Ishikawa (cell line): ENCODE measurements at regions not wholly inside any gene's neighbourhood (a gene's known extent, or its start where the extent isn't known, plus 50 kb on each side); places are given as distances from the start of the nearest gene placed in this dataset.

Source experiments
- CEBPB ChIP-seq: IDR thresholded peaks from 2 replicates; pipeline ENCODE4 v1.6.1; 2012
- CREB1 ChIP-seq: IDR thresholded peaks from 2 replicates; pipeline ENCODE4 v1.6.1; 2012; ENCODE audit warnings: low read depth
- EGR1 ChIP-seq: IDR thresholded peaks from 2 replicates; pipeline ENCODE4 v1.6.1; 2012
- EP300 ChIP-seq: IDR thresholded peaks from 2 replicates; pipeline ENCODE4 v1.6.1; 2012; ENCODE audit warnings: borderline replicate concordance
- FOXM1 ChIP-seq: IDR thresholded peaks from 2 replicates; pipeline ENCODE4 v1.6.1; 2012; ENCODE audit warnings: low read depth, borderline replicate concordance
- MAX ChIP-seq: IDR thresholded peaks from 2 replicates; pipeline ENCODE4 v1.6.1; 2012
- RAD21 ChIP-seq: IDR thresholded peaks from 2 replicates; pipeline ENCODE4 v1.6.1; 2012; ENCODE audit warnings: low read depth
- REST ChIP-seq: IDR thresholded peaks from 2 replicates; pipeline ENCODE4 v1.6.1; 2012; ENCODE audit warnings: low read depth, mild to moderate bottlenecking
- TAF1 ChIP-seq: IDR thresholded peaks from 2 replicates; pipeline ENCODE4 v1.6.1; 2012; ENCODE audit warnings: low read depth, mild to moderate bottlenecking
- TCF12 ChIP-seq: IDR thresholded peaks from 2 replicates; pipeline ENCODE4 v1.6.1; 2012; ENCODE audit warnings: low read depth
- TEAD4 ChIP-seq: IDR thresholded peaks from 2 replicates; pipeline ENCODE4 v1.6.1; 2012
- USF1 ChIP-seq: IDR thresholded peaks from 2 replicates; pipeline ENCODE4 v1.6.1; 2012
- YY1 ChIP-seq: IDR thresholded peaks from 2 replicates; pipeline ENCODE4 v1.6.1; 2012; ENCODE audit warnings: low read depth

- TF ChIP-seq EP300 (no peak), TEAD4 (no peak), YY1 (no peak), CREB1 (no peak), CEBPB (no peak)
Measured at GRCh38 chr9:110047232-110047954, 160.6 kb downstream of the C9orf152 start.

- TF ChIP-seq REST (no peak), MAX (0 out of 2 replicates have a peak, but pooled peaks have one; percentile 2)
Measured at GRCh38 chr9:110047955-110048402, 160.0 kb downstream of the C9orf152 start.

GRCh38 chr9:110048403-110048975 is 159.5 kb downstream of the C9orf152 start:
- no peak for TF ChIP-seq RAD21

GRCh38 chr9:110048976-110049698 is 158.8 kb downstream of the C9orf152 start:
- no peak for TF ChIP-seq USF1
- TF ChIP-seq CREB1, result no peak
- TF ChIP-seq FOXM1, result no peak
- TF ChIP-seq EP300, result no peak
- TF ChIP-seq YY1, result no peak
- no peak for TF ChIP-seq RAD21

GRCh38 chr9:110049699-110050450 is 158.1 kb downstream of the C9orf152 start:
- TF ChIP-seq TEAD4 (no peak), CEBPB (no peak), MAX (no peak), TAF1 (no peak), YY1 (no peak), REST (no peak), RAD21 (no peak), TCF12 (no peak), FOXM1 (no peak), USF1 (no peak)

- no peak for TF ChIP-seq EGR1
- no peak for TF ChIP-seq CREB1
- no peak for TF ChIP-seq REST
- no peak for TF ChIP-seq YY1
- TF ChIP-seq FOXM1, result no peak
- TF ChIP-seq USF1, result no peak
- TF ChIP-seq CEBPB, result no peak
- no peak for TF ChIP-seq RAD21
Measured at GRCh38 chr9:110050925-110051355, 157.0 kb downstream of the C9orf152 start.
